Spleen (tissue), 7 donors: ENCODE measurements at regions not wholly inside any gene's neighbourhood (a gene's known extent, or its start where the extent isn't known, plus 50 kb on each side); places are given as distances from the start of the nearest gene placed in this dataset.

Experiments
- CTCF ChIP-seq, 11 experiments: fragments of 200-600 bp in 7 of 11; fragments of 450-650 bp in 4 of 11; sonication (generic) in 4 of 11; IDR thresholded peaks in 8 of 11; conservative IDR thresholded peaks in 3 of 11; 1 replicate in 7 of 11; 2 replicates in 4 of 11; pipeline versions ENCODE4 v1.4.0 to v1.8.0; 2016 to 2021; ENCODE audit warnings: antibody characterized with exemption in 11 of 11, inconsistent platforms in 4 of 11, mild to moderate bottlenecking in 1 of 11
- POLR2A ChIP-seq, 3 donors: fragments of 450-650 bp; IDR thresholded peaks; one replicate each; pipeline ENCODE4 v1.5.1; 2017; ENCODE audit warnings: antibody characterized with exemption in 3 of 3, mild to moderate bottlenecking in 1 of 3
- POLR2AphosphoS5 ChIP-seq, 3 donors: sonication (generic); formaldehyde crosslinking; IDR thresholded peaks; one replicate each; pipeline ENCODE4 v1.5.1; 2017; ENCODE audit warnings: antibody characterized with exemption in 3 of 3
- donor health status: DM: no; HTN: no; CAD: no; lungs with moderate emphysema.
- donor health status: DM: no; HTN: no; CAD: no.
- donor health status: DM: no; HTN: no; CAD: no.

- TF ChIP-seq POLR2A (IDR thresholded peaks at IDR 0.05) (no peak), CTCF (IDR thresholded peaks at IDR 0.05 in 8 of 11, conservative IDR thresholded peaks at IDR 0.05 in 3 of 11) (no peak), POLR2AphosphoS5 (IDR thresholded peaks at IDR 0.05) (no peak)
Measured at GRCh38 chr2:4765787-4766530, 926.2 kb upstream of the SOX11 start.
